ENCODE measurements at regions not wholly inside any gene's neighbourhood (a gene's known extent, or its start where the extent isn't known, plus 50 kb on each side); places are given as distances from the start of the nearest gene placed in this dataset.
"Not testable (repeated sequence)": the region's sequence is repeated elsewhere in the genome, so short reads cannot be mapped to it uniquely, and the experiment has no call there.

DNA sequence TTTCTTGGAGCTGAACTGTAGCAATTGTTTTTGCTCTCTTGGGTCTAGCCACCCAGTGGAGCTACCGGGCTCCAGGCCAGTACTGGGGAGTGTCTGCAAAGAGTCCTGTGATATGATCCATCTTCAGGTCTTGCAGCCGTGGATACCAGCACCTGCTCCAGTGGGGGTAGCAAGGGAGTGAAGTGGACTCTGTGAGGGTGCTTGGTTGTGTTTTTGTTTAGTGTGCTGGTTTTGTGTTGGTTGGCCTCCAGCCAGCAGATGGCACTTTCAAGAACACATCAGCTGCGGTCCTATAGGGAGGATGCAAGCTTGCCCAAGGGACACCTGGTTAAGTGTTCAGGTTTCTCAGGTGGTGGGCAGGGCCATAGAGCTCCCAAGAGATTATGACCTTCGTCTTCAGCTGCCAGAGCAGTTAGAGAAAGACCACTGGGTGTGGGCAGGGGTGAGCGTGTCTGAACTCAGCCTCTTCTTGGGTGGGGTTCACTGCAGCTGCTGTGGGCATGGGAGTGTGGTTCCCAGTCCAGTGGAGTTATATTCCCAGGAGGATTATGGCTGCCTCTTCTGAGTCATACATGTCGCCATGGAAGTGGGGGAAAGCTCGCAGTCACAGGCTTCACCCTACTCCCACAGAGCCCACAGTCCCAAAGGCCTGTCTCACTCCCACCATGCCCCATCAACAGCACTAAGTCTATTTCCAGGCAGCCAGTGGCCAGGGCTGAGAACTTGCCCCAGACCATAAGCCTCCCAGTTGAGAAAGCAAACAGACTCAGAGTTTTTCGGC is 811.6 kb downstream of the GLUD2 start:
- no peak for DNase-seq (ENCODE audit: low read depth)

DNA sequence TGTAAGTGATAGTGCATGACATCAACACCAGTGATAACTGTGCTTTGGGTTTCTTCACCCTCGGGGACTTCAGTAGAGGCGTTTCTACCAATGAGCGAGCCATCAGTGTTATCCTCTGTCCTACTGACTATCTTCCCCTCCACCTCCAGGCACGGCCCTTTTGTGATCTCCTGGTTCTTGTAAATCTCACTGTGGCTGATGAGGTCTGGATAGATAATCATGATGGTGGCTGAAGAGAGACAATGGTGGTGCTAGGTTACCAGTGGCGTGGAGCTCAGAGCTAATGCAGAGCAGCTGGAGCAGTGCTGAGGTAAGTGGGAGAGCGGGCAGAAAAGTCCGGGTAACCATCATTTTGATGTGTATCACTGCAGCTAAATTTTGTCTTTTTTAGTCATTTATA is 816.6 kb downstream of the GLUD2 start:
- DNase-seq (ENCODE audit: low read depth) = no peak

GRCh38 chrX:121864561-121864960 is 817.2 kb downstream of the GLUD2 start:
- DNase-seq (ENCODE audit: low read depth) = no peak

GRCh38 chrX:121869876-121870477 is 822.6 kb downstream of the GLUD2 start:
- DNase-seq (ENCODE audit: low read depth) = no peak

DNA sequence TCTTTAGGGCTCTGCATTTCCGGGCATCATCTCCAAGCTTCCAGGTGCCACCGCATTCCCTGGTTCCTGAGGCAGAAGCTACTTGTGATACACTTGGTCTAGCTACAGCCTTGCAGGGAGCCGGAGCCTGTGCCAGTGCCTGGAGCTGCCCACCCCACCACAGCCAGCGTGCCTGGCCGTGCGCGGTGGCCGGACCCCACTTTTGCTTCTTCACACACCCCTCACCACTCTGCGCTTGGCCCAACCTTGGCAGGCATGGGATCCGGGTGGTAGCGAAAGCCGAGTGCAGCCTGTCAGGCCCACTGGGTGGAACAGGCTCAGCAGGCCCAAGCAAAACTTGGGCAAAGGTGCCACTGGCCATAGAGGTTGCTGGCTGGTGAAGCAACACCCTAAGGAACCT is 823.7 kb downstream of the GLUD2 start:
- no peak for DNase-seq (ENCODE audit: low read depth)

GRCh38 chrX:121876305-121876704 is 828.9 kb downstream of the GLUD2 start:
- DNase-seq (ENCODE audit: low read depth) = no peak

GRCh38 chrX:121877337-121877736 is 829.9 kb downstream of the GLUD2 start:
- not testable (repeated sequence) for DNase-seq (ENCODE audit: low read depth)

DNA sequence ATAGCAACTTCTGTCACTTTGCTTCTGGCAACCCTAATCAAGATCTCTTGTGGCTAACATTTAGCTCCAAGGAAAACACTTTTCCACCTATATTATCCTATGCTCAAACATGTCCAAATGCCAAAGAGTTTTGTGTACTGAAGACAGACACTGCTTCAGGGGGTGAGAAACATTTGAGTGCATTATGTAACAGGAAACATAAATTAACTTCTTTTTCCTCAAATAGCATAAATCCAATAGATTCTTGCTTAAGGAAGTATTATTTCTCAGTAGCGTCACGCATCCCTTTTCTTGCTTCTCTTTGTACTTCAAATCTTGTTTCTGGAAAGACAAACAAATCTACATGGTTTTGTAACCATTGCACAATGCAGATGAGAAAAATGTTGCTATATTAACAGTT is 839.1 kb downstream of the GLUD2 start:
- DNase-seq (ENCODE audit: low read depth) = no peak

- no peak for DNase-seq (ENCODE audit: low read depth)
Measured at GRCh38 chrX:121894756-121895155, 847.3 kb downstream of the GLUD2 start.

GRCh38 chrX:121902463-121902862 is 855.1 kb downstream of the GLUD2 start:
- DNase-seq (ENCODE audit: low read depth) = no peak

GRCh38 chrX:121903961-121904360 is 856.6 kb downstream of the GLUD2 start:
- no peak for DNase-seq (ENCODE audit: low read depth)

GRCh38 chrX:121921258-121921657 is 873.8 kb downstream of the GLUD2 start:
- DNase-seq (ENCODE audit: low read depth) = no peak

DNA sequence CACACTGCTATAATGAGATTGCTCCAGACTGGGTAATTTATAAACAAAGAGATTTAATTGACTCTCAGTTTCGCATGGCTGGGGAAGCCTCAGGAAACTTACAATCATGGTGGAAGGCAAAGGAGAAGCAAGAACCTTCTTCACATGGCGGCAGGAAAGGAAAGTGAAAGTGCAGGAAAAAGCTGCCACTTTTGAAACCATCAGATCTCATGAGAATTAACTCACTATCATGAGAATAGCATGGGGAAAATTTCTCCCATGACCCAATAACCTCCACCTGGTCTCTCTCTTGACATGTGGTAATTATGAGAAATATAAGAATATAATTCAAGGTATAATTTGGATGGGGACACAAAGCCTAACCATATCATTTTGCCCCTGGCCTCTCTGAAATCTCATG is 884.2 kb downstream of the GLUD2 start:
- no peak for DNase-seq (ENCODE audit: low read depth)

GRCh38 chrX:121932688-121933087 is 885.3 kb downstream of the GLUD2 start:
- DNase-seq (ENCODE audit: low read depth) = no peak

DNA sequence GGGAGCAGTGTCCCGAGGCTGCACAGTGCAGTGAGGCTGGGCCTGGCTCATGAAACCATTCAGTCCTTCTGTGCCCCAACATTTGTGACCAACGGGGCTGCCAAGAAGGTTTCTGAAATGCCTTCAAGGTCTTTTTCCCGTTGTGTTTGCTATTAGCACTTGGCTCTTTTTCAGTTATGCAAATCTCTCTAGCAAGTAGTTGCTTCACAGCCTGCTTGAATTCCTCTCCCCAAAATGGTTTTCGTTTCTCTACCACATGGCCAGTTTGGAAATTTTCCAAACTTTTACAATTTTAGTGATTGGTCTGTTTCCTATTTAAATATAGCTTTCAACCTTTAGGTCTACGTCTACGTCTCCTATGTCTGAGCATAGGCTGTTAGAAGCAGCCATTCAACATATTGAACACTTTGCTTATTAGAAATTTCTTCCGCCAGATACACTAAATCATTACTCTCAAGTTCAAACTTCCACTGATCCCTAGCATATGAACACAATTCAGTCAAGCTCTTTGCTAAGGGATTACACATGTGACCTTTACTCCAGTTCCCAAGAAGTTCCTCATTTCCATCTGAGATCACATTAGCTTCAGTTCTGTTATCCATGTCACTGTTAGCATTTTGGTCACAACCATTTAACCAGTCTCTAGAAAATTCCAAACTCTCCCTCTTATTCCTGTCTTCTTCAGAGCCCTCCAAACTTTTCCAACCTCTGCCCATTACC is 901.8 kb downstream of the GLUD2 start:
- no peak for DNase-seq (ENCODE audit: low read depth)

DNA sequence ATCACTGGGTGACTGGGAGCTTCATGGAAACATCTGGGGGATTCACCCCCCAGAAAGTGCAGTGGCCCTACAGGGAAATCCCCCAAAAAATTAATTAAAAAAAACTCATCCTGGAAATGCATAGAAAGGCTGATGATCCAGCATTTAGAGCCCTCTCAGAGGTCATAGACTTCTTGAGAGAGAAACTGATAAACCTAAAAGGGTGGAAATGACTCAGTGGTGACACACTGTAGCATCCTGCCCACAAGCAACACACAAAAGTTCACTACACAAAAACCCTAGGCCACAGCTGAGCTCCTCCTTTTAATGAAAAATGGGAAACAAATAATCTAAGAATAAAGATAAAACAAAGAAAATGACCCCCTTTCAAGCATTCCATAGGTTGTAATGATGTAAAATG is 911.5 kb downstream of the GLUD2 start:
- DNase-seq (ENCODE audit: low read depth) = no peak

- no peak for DNase-seq (ENCODE audit: low read depth)
Measured at GRCh38 chrX:121975671-121976070, 928.3 kb downstream of the GLUD2 start.

GRCh38 chrX:121987163-121987562 is 939.8 kb downstream of the GLUD2 start:
- no peak for DNase-seq (ENCODE audit: low read depth)

DNA sequence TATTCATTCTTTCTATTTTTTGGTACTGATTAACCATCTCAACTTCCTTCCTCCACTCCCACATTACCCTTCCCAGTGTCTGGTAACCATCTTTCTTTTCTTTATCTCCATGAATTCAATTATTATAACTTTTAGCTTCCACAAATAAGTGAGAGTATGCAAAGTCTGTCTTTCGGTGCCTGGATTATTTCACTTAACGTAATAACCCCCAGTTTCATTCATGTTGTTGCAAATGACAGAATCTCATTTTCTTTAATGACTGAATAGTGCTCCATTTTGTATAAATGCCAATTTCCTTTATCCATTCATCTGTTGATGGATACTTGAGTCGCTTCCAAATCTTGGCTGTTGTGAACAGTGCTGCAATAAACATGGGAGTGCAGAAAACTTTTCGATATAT is 940.4 kb downstream of the GLUD2 start:
- DNase-seq (ENCODE audit: low read depth) = no peak

GRCh38 chrX:122004127-122004526 is 956.7 kb downstream of the GLUD2 start:
- DNase-seq (ENCODE audit: low read depth) = no peak

- no peak for DNase-seq (ENCODE audit: low read depth)
Measured at GRCh38 chrX:122026665-122027064, 979.3 kb downstream of the GLUD2 start.

GRCh38 chrX:122046226-122046625 is 998.8 kb downstream of the GLUD2 start:
- no peak for DNase-seq (ENCODE audit: low read depth)

DNA sequence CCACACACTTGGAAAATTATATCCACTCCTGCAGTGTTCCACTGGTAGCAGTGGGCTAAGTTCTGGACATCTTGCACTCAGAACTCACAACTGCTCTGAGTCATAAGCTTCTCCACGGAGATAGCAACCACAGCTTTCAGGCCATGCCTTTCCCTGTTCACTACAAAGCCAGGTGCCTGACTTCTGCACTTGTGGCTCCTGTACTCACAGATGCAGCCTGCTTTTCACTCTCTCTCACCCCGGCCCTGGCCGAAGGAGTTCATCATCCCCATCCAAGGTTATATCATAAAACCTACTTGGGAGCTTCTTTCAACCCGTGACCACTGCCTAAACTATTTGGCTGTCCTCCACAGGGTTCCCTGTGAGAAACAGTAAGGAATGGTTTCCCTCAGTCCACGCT is 999.4 kb downstream of the GLUD2 start:
- DNase-seq (ENCODE audit: low read depth) = no peak
